Lung (tissue), 11 donors: ENCODE measurements at regions not wholly inside any gene's neighbourhood (a gene's known extent, or its start where the extent isn't known, plus 50 kb on each side); places are given as distances from the start of the nearest gene placed in this dataset.

Experiments used
- ATAC-seq: fragments of 200-7000 bp; cut with Tn5 transposase; one replicate; pipeline ENCODE4 v1.9.1; 2020; ENCODE audit warnings: moderate number of reproducible peaks; ENCODE audit not compliant: insufficient read depth, low FRiP score
- DNase-seq, 3 donors: peaks; one replicate each; pipeline ENCODE4 v3.0.0-alpha.2; 2013 to 2017
- H3K27ac ChIP-seq, 2 donors: one replicate each; pipeline ENCODE4 v1.5.1; 2013; ENCODE audit warnings: mild to moderate bottlenecking in 2 of 2, moderate library complexity in 2 of 2, control low read depth in 1 of 2, inconsistent platforms in 1 of 2, low read depth in 1 of 2, low read length in 1 of 2
- H3K27me3 ChIP-seq, 3 donors: one replicate each; pipeline ENCODE4 v1.5.1; 2013; ENCODE audit warnings: low read length in 2 of 3; ENCODE audit not compliant: control insufficient read depth in 3 of 3, insufficient read depth in 3 of 3
- H3K36me3 ChIP-seq, 4 donors: one replicate each; pipeline ENCODE4 v1.5.1; 2013; ENCODE audit warnings: low read length in 4 of 4, mild to moderate bottlenecking in 1 of 4, moderate library complexity in 1 of 4; ENCODE audit not compliant: control insufficient read depth in 4 of 4, insufficient read depth in 4 of 4
- H3K4me1 ChIP-seq, 5 donors: one replicate each; pipeline ENCODE4 v1.5.1; 2013; ENCODE audit warnings: low read length in 5 of 5, mild to moderate bottlenecking in 2 of 5, moderate library complexity in 1 of 5; ENCODE audit not compliant: control insufficient read depth in 5 of 5, insufficient read depth in 5 of 5
- H3K4me3 ChIP-seq: one replicate; pipeline ENCODE4 v1.5.1; 2013; ENCODE audit warnings: mild to moderate bottlenecking, control low read depth, moderate library complexity
- H3K9ac ChIP-seq, 2 donors: one replicate each; pipeline ENCODE4 v1.5.1; 2013; ENCODE audit warnings: low read length in 2 of 2, control low read depth in 1 of 2; ENCODE audit not compliant: insufficient read depth in 1 of 2
- H3K9me3 ChIP-seq, 4 donors: one replicate each; pipeline ENCODE4 v1.5.1; 2013; ENCODE audit warnings: low read length in 3 of 4, mild to moderate bottlenecking in 1 of 4, moderate library complexity in 1 of 4; ENCODE audit not compliant: control insufficient read depth in 4 of 4, insufficient read depth in 3 of 4
- CTCF ChIP-seq: IDR thresholded peaks from 2 replicates; pipeline ENCODE4 v1.5.1; 2012; ENCODE audit warnings: mild to moderate bottlenecking; ENCODE audit errors: control extremely low read depth, extremely low read depth
- WGBS, 2 donors: extraction: QIAGEN DNeasy Blood & Tissue Kit; methylation state at CpG; one replicate each; pipeline ENCODE4 v1.1.7; 2013; 5-methylcytosine and 5-hydroxymethylcytosine counted together
- donor health status: control.
- donor health status: control.
- donor health status: Bipolar disorder and iron deficiency.
- donor health status: healthy.
- donor health status: DM: yes; HTN: yes; CAD: no.

DNA sequence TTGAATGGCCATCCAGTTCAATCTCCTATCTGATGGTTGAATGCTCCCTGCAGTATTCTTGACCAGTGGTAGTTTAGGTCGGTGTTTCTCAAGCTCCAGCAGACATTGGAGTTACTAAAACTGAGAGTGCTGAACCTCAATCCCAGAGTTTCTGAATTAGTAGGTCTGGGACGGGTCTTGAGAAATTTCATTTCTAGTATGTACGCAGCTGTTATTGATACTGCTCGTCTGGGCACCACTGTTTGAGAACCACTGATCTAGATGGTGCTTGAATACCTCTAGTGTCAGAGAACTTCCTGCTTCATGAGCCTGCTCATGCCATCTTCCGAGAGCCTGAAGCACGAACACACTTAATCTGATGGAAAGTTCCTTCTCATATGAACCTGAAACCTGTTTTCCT is 99.4 kb upstream of the CREB5 start:
- no peak for DNase-seq
- Histone ChIP-seq H3K27ac (no peak overlapping the region), H3K9ac (no peak overlapping the region), H3K36me3 (no peaks in the 10 kb centered on the region), H3K4me3 (no peak overlapping the region), H3K9me3 (peaks cover 0 to 2% (median 0%) of the 10 kb centered on the region in 4 donors), H3K4me1 (peaks cover 0 to 6% (median 0%) of the 10 kb centered on the region in 5 donors), H3K27me3 (no peaks in the 10 kb centered on the region)
- WGBS, 2 donors: 68 to 88% methylated on average over 6 of the region's 6 CpGs
- ATAC-seq: no peak
- TF ChIP-seq CTCF: no peak

DNA sequence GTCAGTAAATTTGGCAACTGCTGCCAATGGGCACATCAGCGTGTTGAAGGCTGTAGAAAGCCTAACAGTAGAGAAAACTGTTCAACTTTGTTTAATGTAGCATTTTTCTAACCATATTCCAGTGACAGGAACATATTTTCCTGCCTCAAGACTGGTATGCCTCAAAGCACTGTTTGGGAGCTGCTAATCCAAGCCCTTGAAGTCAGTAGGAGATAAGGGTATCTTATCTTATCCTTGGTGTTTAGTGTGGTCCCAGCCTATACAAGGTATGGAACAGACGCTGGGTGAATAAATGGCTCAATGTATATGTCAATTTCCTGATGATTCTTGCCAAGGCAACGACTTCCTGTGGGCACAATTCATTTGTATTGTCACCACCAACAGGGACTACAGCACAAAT is 97.5 kb upstream of the CREB5 start:
- no peak for TF ChIP-seq CTCF
- Histone ChIP-seq H3K27ac (no peak overlapping the region), H3K27me3 (no peaks in the 10 kb centered on the region), H3K36me3 (no peaks in the 10 kb centered on the region), H3K9me3 (peaks cover 0 to 2% (median 0%) of the 10 kb centered on the region in 4 donors), H3K4me3 (no peak overlapping the region), H3K4me1 (peaks cover 0 to 6% (median 0%) of the 10 kb centered on the region in 5 donors), H3K9ac (no peak overlapping the region)
- DNase-seq (no peak), ATAC-seq (no peak)
- 50 to 56% methylated on average over 3 of the region's 3 CpGs for WGBS, 2 donors

DNA sequence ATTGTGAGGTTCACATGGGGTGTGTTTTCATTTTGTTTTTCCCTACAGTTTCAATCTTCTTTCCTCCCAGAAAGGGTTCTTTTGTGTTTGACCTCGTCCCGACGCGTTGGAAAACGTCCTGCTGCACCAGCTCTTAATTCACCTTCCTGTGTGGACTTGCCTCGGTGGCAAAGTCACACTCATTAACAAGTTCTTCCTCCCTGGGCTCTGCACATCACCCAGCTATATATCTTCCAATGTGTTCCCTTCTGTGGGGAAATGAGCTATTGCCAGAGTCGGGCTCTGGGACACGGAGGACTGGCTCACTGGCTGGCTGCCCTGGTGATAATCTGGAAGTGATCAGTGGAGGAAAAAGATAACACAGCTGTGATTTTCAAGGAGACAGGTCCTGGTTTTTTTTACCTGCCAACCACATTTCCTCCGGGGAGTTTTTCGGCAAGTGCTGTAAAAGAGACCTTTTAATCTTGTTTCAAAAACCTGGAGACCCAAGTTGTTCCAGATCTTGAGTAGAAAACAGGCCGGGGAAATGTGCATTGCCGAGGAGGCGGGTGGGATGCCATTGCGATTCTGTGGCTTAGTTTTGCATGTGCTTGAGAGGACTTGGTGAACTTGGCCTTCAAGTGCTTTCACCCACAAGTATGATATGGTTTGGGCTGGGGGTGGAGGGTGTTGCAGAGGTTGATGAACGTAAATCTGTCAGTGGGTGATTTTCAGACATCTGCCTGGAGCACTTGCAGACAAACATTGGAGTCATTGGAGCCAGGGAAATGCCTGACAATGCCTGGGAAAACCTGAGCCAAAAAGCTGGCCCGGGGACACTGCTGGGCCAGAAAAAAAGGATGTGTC is 96.5 kb upstream of the CREB5 start:
- H3K9me3 ChIP-seq: peaks cover 0 to 2% (median 0%) of the 10 kb centered on the region in 4 donors
- no peak for ATAC-seq
- DNase-seq: no peak
- peaks cover 0 to 6% (median 0%) of the 10 kb centered on the region in 5 donors for H3K4me1 ChIP-seq
- TF ChIP-seq CTCF: no peak
- H3K27ac ChIP-seq: no peak overlapping the region
- H3K27me3 ChIP-seq: no peaks in the 10 kb centered on the region
- no peak overlapping the region for H3K4me3 ChIP-seq
- no peak overlapping the region for H3K9ac ChIP-seq
- no peaks in the 10 kb centered on the region for H3K36me3 ChIP-seq
- 32 to 43% methylated on average over 16 of the region's 16 CpGs for WGBS, 2 donors
